Stomach smooth muscle (tissue), 2 donors: ENCODE measurements at regions not wholly inside any gene's neighbourhood (a gene's known extent, or its start where the extent isn't known, plus 50 kb on each side); places are given as distances from the start of the nearest gene placed in this dataset.

ENCODE experiments used
- H3K27ac ChIP-seq: one replicate; pipeline ENCODE4 v1.7.0; 2013; ENCODE audit warnings: mild to moderate bottlenecking, low read length, inconsistent platforms
- H3K27me3 ChIP-seq, 2 donors: one replicate each; pipeline ENCODE4 v1.7.0; 2013; ENCODE audit warnings: low read length in 2 of 2; ENCODE audit not compliant: insufficient read depth in 2 of 2, control insufficient read depth in 1 of 2
- H3K36me3 ChIP-seq, 2 donors: one replicate each; pipeline ENCODE4 v1.7.0; 2013; ENCODE audit warnings: low read length in 2 of 2; ENCODE audit not compliant: control insufficient read depth in 2 of 2, insufficient read depth in 2 of 2
- H3K4me1 ChIP-seq: one replicate; pipeline ENCODE4 v1.7.0; 2013; ENCODE audit warnings: low read length; ENCODE audit not compliant: control insufficient read depth, insufficient read depth
- H3K4me3 ChIP-seq, 2 donors: one replicate each; pipeline ENCODE4 v1.7.0; 2013; ENCODE audit warnings: low read length in 2 of 2
- H3K9ac ChIP-seq, 2 donors: one replicate each; pipeline ENCODE4 v1.7.0; 2013; ENCODE audit warnings: low read length in 2 of 2, mild to moderate bottlenecking in 1 of 2
- H3K9me3 ChIP-seq, 2 donors: one replicate each; pipeline ENCODE4 v1.7.0; 2013; ENCODE audit warnings: low read length in 2 of 2; ENCODE audit not compliant: control insufficient read depth in 2 of 2
- donor health status: healthy.
- donor health status: Pancreatic carcinoma.

DNA sequence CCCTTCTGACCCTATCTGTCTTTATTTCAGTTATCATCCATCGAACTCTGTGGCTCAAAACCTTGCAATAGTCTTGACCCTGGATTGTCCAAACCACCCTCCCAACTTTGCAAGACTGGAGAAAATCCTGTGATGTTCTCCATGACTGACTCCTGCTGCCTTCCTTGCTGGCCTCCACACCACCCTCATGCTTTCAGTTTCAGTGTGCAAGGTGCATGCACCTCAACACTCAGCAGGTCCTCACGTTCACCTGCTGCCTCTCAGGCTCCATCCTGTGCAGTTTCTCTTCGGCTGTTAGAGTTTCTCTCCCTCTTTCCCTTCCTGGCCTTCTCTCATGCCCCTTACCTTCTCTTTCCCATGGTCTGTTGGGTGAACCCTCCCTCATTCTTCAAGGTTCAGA, 59.4 kb upstream of the ASIC2 start:
- H3K27ac ChIP-seq = no peak overlapping the region
- H3K9me3 ChIP-seq = no peaks in the 10 kb centered on the region
- H3K4me1 ChIP-seq = no peaks in the 10 kb centered on the region
- H3K4me3 ChIP-seq = no peak overlapping the region
- H3K9ac ChIP-seq = no peak overlapping the region
- H3K36me3 ChIP-seq = no peaks in the 10 kb centered on the region
- H3K27me3 ChIP-seq = peaks cover 4 to 7% of the 10 kb centered on the region in 2 donors

DNA sequence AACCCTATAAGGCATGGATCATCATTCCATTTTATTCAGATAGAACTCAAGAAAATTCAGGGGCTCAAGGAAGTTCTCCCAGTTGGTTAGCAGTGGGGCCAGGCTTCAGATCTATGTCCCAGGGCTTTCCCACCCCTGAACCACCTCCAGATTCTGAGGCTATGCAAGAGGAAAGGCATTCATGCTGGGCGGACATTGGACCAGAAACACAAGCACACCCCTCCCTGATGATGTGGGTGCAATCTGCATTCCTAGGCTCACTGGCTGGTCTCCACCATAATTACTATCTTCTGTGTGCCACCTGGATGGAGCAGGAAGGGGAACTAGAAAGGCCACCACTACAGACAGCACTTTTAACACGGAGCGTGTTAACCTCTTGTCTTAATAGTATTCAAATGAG, 63.2 kb upstream of the ASIC2 start:
- no peak overlapping the region for H3K9ac ChIP-seq
- peaks cover 4 to 7% of the 10 kb centered on the region in 2 donors for H3K27me3 ChIP-seq
- H3K36me3 ChIP-seq = no peaks in the 10 kb centered on the region
- H3K27ac ChIP-seq = no peak overlapping the region
- H3K4me1 ChIP-seq = no peaks in the 10 kb centered on the region
- no peak overlapping the region for H3K4me3 ChIP-seq
- no peaks in the 10 kb centered on the region for H3K9me3 ChIP-seq

DNA sequence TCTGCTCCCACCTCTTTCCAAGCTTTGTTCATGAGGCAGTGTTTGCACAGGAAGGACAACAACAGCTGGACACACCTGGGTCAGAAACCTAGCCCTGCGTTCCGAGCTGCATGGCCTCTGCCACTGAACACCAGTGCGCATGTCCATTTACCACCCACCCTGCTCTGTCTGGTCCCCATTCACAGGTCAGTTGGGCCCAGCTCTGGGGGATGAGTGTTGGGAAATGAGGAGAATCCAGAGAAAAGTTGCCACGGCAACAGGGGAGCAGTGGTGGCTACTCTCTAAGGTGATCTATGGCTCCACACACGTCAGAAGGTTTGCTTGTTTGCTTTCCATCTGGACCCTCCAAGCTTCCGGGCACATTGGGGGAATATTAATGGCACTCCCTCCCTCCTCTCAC, 70.4 kb upstream of the ASIC2 start:
- Histone ChIP-seq H3K27me3 (peaks cover 0 to 5% of the 10 kb centered on the region in 2 donors), H3K36me3 (no peaks in the 10 kb centered on the region), H3K4me1 (no peaks in the 10 kb centered on the region), H3K9ac (no peak overlapping the region), H3K27ac (no peak overlapping the region), H3K4me3 (no peak overlapping the region), H3K9me3 (peaks cover 0 to 3% of the 10 kb centered on the region in 2 donors)

DNA sequence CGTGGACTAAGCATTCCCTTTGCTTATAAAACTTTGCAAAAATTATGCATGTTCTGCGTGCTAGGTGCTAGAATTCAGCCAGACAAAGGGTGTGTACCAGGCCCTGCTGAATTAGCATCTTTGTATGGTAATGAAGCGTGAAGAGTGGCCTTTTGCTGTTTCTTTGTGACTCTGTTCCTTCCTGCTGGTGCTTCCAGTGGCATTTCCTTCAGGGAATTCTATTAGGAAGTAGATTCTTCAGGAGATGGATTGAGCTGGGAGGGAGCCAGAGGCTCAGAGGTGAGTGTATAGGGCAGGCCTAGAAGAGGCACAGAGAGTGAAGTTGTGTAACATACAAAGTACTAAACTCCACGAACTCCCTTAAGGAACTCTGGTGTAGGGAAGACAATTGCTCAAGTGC, 73.9 kb upstream of the ASIC2 start:
- no peaks in the 10 kb centered on the region for H3K4me1 ChIP-seq
- no peak overlapping the region for H3K9ac ChIP-seq
- H3K27ac ChIP-seq = no peak overlapping the region
- no peaks in the 10 kb centered on the region for H3K36me3 ChIP-seq
- H3K27me3 ChIP-seq = peaks cover 0 to 2% of the 10 kb centered on the region in 2 donors
- H3K9me3 ChIP-seq = peaks cover 0 to 3% of the 10 kb centered on the region in 2 donors
- no peak overlapping the region for H3K4me3 ChIP-seq

DNA sequence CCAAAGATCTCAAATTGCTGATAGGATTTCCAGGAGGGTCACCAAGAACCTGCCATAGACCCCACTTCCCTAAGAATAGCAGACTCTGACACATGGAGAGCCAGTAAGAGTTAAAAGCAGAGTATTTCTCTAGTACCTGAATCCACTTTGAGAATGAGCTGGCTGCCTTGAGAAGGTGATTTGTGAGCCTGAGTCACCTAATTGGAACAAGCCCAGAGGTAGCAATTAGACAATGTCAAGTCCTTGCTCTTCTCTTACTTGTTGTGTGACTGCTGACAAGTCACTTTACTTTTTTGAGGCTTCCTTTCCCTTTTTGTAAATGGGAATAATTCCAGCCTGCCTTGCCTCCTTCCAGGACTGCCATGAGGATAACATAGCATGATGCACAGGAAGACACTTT, 76.1 kb upstream of the ASIC2 start:
- Histone ChIP-seq H3K9me3 (peaks cover 0 to 3% of the 10 kb centered on the region in 2 donors), H3K36me3 (no peaks in the 10 kb centered on the region), H3K27me3 (peaks cover 0 to 2% of the 10 kb centered on the region in 2 donors), H3K4me1 (no peaks in the 10 kb centered on the region), H3K27ac (no peak overlapping the region), H3K9ac (no peak overlapping the region), H3K4me3 (no peak overlapping the region)

DNA sequence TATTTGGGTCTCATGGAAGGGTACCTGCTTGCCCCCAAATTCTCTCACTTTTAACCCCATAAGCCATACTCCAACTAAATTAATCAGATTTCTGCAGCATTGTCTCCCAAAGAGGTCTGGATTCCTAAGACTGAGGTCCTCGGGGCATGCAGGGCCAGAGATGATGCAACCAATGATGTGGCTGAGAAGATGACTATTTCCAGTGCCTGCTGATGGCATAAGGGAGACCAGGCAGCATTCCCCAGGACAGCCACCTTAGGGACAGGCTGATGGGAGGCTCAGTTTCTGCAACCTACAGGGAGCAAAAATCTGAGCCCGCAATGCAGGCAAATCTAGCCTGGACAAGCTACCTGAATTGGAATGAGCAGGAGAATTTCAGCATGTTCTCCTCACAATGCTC, 76.8 kb upstream of the ASIC2 start:
- Histone ChIP-seq H3K27me3 (peaks cover 0 to under 1% of the 10 kb centered on the region in 2 donors), H3K27ac (no peak overlapping the region), H3K9ac (no peak overlapping the region), H3K9me3 (peaks cover 0 to 3% of the 10 kb centered on the region in 2 donors), H3K4me3 (no peak overlapping the region), H3K4me1 (no peaks in the 10 kb centered on the region), H3K36me3 (no peaks in the 10 kb centered on the region)

DNA sequence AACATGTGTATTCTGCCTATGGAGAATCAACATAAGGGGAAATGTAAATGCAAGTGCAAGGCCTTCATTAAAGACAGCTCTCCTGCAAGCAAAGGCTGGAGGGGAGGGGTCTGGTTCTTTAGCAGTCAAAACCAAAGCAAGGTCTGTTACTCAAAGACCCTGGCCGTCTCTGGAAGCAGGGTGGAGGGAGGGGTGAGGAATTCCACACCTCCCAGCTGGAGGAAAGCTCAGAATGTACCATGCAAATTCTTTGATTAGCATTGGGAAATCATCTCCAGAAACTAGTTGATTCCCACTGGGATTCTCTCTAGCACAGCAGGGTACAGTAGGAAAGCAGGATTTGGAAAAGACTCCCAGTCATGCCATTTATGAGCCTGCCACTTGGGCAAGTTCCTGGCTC, 77.3 kb upstream of the ASIC2 start:
- Histone ChIP-seq H3K27me3 (no peaks in the 10 kb centered on the region), H3K36me3 (no peaks in the 10 kb centered on the region), H3K27ac (no peak overlapping the region), H3K4me3 (no peak overlapping the region), H3K9me3 (peaks cover 0 to 3% of the 10 kb centered on the region in 2 donors), H3K4me1 (no peaks in the 10 kb centered on the region), H3K9ac (no peak overlapping the region)

DNA sequence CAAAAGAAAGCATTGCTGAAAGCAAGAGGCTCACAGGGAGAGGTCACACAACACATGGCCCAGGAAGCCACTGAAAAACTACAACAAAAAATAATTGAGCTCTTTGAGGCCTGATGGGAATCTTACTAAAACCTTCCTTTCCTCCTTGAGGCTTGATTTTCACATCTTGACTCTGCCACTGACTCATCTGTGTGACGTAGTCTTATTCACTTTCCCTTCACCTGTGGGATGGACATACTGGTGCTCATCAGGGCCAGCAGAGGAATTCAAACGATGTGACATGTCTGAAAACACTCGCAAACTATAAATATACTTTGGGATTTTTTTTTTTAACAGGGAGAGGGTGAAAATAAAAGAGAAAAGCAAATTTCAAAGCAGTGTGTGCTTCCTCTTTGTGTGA, 78.3 kb upstream of the ASIC2 start:
- Histone ChIP-seq H3K36me3 (no peaks in the 10 kb centered on the region), H3K9me3 (peaks cover 0 to 3% of the 10 kb centered on the region in 2 donors), H3K4me1 (no peaks in the 10 kb centered on the region), H3K27me3 (no peaks in the 10 kb centered on the region), H3K4me3 (no peak overlapping the region), H3K27ac (no peak overlapping the region), H3K9ac (no peak overlapping the region)

DNA sequence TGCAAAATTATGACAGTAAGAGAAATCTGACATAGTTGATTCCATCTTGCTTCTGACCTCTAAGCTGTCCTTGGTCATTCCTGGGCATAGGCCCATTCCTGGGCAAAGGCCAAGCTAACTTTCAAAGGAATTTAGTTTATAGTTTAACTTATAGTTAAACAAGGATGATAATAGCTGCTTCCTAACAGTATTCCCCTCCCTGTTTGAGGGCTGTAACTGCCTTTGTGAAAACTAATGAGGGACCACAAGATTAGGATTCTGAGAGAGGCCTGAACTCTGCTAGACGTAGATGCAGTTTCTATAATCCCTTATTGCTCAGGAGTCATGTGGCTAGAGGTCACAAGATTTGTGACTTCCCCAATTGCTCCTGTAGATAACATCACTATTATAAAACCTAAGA, 80.2 kb upstream of the ASIC2 start:
- Histone ChIP-seq H3K4me3 (no peak overlapping the region), H3K4me1 (no peaks in the 10 kb centered on the region), H3K9ac (no peak overlapping the region), H3K9me3 (no peaks in the 10 kb centered on the region), H3K27ac (no peak overlapping the region), H3K36me3 (no peaks in the 10 kb centered on the region), H3K27me3 (no peaks in the 10 kb centered on the region)

DNA sequence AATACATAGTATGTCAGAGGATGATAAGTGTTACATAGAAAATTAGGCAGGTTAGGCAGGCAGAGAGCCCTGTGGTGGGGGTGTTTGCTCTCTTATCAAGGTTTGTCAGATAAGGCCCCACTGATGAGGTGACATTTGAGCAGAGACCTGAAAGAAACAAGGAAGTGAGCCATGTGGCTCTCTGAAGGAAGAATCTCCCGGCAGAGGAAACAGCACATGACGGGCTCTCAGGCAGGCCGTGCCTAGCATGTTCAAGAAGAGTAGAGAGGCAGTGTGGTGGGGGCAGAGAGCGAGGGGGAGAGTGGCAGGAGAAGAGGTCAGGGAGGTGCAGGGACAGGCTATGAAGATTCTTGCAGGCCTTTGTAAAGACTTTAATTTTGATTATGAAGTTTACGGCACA, 82.0 kb upstream of the ASIC2 start:
- Histone ChIP-seq H3K4me1 (no peaks in the 10 kb centered on the region), H3K9ac (no peak overlapping the region), H3K9me3 (no peaks in the 10 kb centered on the region), H3K36me3 (no peaks in the 10 kb centered on the region), H3K27ac (no peak overlapping the region), H3K27me3 (no peaks in the 10 kb centered on the region), H3K4me3 (no peak overlapping the region)

DNA sequence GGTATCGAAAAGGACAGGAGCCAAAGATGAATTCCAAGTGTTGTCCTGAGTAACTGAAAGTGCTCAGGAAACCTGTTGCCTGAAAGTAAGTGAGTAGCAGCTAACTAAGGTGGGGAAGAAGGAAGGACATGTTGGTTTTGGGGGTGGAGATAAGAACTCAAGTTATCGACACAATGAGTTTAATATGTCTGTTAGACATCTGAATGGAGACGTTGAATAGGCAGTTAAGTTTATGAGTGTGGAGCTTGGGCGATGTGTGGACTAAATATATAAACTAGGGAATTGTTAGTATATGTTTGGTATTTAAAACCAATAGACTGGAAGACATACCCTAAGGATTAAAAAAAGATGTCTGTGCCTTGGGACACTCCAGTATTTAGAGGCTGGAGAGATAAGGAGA, 82.7 kb upstream of the ASIC2 start:
- H3K27ac ChIP-seq = no peak overlapping the region
- no peaks in the 10 kb centered on the region for H3K9me3 ChIP-seq
- no peaks in the 10 kb centered on the region for H3K27me3 ChIP-seq
- H3K4me1 ChIP-seq = no peaks in the 10 kb centered on the region
- H3K4me3 ChIP-seq = no peak overlapping the region
- H3K36me3 ChIP-seq = no peaks in the 10 kb centered on the region
- no peak overlapping the region for H3K9ac ChIP-seq
